GM21367 (cell line): ENCODE measurements at regions not wholly inside any gene's neighbourhood (a gene's known extent, or its start where the extent isn't known, plus 50 kb on each side); places are given as distances from the start of the nearest gene placed in this dataset.
"Not testable (repeated sequence)": the region's sequence is repeated elsewhere in the genome, so short reads cannot be mapped to it uniquely, and the experiment has no call there.

ENCODE experiments used
- ATAC-seq: cut with Tn5 transposase; IDR thresholded peaks from one replicate; pipeline ENCODE4 v1.9.1; 2021; ENCODE audit not compliant: unreplicated experiment

DNA sequence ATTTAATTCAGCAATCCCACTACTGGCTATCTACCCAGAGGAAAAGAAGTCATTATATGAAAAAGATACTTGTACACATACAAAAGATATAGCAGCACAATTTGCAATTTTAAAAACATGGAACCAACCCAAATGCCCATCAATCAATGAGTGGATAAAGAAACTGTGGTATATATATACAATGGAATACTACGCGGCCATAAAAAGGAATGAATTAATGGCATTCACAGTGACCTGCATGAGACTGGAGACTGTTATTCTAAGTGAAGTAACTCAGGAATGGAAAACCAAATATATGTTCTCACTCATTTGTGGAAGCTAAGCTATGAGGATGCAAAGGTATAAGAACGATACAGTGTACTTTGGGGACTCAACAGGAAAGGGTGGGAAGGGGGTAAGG is 102.8 kb upstream of the KCNMA1 start:
- ATAC-seq: not testable (repeated sequence)

DNA sequence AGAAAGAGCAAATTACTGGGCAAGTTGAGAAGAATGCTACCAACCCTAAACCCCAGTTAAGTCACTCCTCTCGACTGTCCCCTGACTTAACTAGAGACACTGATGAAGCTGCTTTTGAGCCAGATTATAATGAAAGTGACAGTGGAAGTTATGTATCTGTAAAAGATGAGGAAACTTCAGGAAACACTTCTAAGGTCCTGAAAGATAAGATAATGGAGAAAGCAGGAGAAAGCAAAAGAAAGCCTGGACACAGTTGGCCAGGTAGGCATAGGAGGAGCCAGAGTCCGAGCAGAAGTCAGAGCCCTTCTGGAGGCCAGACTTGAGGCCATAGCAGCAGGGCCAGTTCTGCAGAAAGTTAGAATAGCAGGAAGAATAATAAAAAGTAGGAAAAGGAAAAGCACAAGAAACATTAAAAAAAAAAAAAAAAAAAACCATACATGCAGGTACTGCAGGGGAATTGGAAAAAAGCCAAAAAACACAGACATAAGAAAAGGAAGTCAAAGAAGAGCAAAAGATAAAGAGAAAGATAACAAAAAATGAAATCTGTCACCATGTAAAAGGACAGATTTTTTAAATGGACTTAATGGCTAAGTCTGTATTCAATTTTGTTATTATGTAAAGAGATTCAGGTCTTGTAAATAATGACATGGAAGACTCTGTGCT is 101.0 kb upstream of the KCNMA1 start:
- no peak for ATAC-seq

DNA sequence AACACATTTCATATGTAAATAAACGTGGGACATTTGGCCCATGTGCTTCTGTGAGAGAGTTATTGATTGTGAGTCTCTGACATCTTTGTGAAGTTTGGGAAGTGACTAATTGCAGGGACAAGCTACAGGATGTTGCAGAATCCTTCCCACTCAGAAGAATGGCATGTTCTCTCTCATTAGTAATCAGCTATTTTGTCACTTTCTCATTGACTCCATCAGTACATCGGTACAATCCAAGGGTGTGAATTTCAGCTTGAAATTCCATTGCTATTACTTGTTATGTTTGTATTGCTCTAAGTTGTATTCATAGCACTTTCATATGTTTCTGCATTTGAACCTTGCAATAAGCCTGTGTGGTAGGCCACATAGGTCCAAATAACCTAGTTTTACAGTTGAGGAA is 100.0 kb upstream of the KCNMA1 start:
- no peak for ATAC-seq

DNA sequence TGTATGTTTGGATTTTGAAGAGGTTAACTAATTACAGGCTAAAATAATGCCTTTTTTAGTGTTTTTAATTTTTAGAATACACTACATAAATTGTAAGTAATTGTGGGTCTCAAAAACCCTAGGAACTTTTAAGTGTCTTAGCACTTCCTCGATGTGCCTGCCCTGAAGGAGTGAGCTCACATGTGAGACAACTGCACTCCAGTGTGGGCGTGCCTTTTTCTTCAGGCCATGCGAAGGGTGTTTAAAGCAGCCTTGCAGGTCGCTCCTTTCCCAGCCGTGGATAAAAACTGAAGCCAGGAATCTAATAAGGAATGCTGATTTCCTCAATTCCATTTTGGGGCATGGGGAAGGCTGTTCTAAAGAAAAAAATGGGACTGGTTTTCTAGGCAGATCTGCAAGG is 97.5 kb upstream of the KCNMA1 start:
- ATAC-seq: not testable (repeated sequence)

DNA sequence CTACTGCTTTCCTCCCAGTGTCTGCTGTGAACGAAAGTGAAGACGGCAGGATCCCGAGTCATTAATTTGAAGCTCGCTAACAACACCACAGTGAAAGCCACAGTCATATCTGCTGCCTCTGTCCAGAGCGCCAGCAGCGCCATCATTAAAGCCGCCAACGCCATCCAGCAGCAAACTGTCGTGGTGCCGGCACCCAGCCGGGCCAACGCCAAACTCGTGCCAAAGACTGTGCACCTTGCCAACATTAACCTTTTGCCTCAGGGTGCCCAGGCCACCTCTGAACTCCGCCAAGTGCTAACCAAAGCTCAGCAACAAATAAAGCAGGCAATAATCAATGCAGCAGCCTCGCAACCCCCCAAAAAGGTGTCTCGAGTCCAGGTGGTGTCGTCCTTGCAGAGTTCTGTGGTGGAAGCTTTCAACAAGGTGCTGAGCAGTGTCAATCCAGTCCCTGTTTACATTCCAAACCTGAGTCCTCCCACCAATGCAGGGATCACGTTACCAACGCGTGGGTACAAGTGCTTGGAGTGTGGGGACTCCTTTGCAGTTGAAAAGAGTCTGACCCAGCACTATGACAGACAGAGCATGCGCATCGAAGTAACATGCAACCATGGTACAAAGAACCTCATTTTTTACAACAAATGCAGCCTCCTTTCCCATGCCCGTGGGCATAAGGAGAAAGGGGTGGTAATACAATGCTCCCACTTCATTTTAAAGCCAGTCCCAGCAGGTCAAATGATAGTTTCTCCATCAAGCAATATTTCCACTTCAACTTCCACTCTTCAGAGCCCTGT is 94.8 kb upstream of the KCNMA1 start:
- no peak for ATAC-seq

DNA sequence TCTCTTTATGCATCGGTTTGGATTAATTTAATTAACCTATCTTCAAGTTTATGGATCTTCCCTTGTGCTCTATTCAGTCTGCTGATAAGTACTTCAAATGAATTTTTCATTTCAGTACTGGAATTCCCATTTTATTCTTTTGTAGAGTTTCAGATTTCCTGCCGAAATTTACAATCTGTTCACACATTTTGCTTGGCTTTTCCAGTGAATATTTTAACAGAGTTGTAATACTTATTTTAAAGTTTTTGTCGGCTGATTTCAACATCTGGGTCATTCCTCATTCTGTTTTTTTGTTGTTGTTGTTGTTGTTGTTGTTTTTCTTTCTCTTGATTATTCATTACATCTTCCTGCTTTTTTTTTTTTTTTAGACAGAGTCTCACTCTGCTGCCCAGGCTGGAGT is 89.9 kb upstream of the KCNMA1 start:
- no peak for ATAC-seq

DNA sequence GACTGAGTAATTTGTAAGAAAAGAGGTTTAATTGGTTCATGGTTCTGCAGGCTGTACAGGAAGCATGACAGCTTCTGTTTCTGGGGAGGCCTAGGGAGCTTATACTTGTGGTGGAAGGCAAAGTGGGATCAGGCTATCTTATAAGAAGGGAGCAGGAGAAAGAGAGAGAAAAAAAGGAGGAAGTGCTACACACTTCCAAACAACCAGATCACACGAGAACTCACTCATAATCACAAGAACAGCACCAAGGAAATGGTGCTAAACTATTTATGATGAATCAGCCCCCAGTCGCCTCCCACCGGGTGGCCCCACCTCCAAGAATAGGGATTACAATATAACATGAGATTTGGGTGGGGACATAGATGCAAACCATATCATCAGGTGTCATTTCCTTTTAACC is 89.1 kb upstream of the KCNMA1 start:
- no peak for ATAC-seq

DNA sequence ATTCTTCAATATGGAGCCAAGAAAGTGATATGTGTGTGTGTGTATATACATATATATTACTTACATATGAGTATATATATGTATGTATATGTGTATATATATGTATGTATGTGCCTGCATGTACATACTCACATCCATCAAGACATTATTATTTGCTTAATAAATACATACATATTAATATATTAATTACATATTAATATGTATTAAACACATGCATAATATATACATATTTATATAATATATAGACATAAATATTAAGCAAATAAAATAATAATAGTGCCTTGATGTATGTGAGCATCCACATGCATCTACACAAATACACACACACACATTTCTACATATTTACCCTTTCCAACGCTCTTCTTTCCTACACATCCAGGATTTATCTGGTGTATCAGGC is 88.7 kb upstream of the KCNMA1 start:
- ATAC-seq: no peak

DNA sequence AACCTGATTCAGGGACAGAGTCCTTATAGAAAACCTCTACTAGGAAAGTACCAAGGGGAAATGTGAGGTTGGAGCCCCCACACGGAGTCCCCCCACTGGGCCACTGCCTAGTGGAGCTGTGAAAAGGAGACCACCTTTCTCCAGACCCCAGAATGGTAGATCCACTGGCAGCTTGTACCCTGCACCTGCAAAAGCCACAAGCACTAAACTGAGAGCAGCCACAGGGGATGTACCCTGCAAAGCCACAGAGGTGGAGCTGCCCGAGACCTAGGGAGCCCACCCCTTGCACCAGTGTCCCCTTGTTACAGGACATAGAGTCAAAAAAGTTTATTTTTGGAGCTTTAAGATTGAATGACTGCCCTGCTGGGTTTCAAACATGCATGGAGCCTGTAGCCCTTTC is 87.2 kb upstream of the KCNMA1 start:
- no peak for ATAC-seq

DNA sequence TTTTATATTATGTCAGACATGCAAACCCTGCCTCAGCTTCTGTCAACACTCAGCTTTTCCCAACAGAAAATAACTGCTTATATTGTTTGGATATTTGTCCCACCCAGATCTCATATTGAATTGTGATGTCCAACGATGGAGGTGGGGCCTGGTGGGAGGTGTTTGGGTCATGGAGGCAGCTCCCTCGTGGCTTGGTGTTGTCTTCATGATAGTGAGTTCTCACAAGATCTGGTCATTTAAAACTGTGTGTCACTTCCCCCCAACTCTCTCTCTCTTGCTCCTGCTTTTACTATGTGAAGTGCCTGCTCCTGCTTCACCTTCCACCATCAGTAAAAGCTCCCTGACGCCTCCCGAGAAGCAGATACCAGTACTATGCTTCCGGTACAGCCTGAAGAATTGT is 85.8 kb upstream of the KCNMA1 start:
- ATAC-seq: no peak

DNA sequence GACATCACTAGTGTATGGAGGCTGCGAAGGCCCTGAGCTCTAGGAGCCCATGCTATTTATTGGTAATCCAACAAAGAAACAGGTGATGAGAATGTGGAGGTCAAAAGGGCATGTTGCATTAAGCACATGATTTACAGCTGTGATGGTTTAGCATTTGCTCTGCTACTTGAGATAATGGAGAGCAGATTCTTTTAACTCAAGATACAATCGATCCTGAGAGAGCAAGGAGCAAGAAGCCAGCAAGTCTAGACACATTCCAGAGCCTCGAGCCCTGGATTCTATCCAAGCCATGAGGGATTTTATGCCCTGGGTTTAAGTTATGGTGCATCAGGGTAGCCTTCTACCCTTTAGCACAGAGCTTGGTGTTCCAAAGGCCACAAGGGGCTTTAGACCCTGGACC is 85.3 kb upstream of the KCNMA1 start:
- ATAC-seq: not testable (repeated sequence)

DNA sequence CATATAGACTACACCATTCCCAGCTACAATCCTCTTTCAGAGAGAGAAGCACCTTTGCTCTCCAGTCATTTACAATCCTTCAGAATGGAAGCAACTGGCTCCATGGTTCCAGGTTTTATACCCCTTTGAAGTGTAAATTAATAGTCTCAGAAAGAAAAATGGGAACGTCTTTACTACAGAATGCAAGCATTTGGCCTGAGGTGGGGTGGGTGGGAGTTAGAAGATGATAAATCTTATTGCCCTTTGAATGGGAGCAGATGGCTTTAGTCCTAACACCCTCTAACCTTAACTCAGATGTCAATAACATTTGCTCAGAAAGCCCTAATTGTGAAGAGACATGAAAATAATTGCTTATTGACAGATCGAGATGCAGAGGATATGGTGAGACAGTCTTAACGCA is 84.2 kb upstream of the KCNMA1 start:
- no peak for ATAC-seq

DNA sequence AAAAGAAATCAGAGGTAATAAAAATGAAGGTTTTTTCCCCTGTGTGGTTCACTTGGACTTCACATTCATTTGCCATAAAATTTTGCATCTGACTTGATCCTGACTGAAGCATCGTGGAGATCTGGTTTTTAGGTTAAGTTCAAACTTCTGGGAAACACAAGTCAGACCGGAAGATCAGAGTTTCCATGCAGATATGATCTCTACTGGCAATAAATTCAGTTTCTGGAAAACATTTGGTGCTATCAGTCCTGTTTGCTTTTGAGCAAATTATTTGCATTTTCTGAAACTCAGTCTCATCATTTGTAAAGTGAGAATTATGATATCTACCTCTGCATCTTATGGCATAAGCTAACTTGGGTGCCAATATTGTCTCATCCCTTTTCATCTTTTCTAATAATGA is 81.3 kb upstream of the KCNMA1 start:
- no peak for ATAC-seq

DNA sequence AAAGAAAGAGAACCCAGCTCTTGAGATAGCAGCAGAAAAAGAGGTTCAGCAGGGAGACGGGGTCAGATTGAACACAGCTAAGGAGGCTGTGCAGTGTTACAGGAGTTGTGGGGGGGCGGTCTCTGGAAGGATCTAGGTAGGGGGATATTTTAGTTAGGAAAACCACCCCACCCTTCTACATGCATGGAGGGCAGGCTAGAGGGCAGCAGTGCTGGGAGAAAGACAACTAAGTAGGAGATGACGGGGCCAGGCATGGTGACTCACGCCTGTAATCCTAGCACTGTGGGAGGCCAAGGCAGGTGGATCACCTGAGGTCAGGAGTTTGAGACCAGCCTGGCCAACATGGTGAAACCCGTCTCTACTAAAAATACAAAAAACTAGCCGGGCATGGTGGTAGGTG is 80.7 kb upstream of the KCNMA1 start:
- not testable (repeated sequence) for ATAC-seq

DNA sequence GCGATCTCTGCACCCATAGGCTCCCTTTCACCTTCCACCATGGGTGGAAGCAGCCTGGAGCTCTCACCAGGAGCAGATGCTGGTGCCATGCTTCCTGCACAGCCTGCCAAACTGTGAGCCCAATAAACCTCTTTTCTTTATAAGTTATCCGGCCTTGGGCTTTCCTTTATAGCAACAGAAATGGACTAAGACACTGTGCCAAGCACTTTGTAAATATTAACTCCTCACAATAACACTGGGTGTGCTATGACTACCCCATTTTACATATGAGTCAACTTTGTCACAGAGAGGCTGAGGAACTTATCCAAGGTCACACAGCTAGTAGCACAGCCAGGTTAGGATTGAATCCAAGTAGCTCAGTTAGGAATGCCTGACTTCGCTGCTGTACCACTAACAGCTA is 79.7 kb upstream of the KCNMA1 start:
- no peak for ATAC-seq

DNA sequence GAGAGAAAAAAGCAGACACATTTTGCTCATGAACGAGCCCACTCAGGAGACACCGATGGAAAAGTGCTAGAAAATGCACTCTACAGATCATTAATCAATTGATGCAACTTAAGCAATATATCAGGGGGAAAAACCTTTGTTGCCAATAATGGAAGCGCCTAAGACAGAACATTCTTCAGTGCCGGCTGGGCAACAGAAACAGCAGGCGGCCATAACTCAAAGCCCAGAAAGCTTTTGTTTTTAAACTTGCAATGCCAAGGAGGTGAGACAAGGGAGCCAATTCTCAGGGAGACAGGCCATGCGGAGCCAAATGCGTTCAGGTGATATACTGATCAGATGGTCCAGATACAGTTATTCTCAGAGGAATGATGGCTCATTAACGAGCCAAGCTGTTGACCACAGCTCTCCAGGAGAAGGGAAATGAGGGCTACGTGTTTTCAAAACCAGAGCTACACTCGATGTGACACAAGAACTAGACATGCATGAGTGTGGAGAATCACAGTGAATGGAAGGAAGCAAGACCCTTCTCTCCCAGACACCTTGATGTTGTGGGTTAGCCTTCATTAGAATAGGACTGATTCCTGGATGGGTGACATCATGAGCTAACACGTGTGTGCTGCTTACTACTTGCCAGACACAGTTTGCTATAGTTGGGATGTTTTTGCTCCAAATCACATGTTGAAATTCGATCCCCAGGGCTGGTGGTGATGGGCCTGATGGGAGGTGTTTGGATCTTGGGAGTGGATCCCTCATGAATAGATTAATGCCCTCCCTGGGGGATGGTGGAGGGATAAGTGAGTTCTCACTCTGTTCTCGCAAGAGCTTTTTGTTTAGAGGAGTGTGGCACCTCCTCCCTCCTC is 79.1 kb upstream of the KCNMA1 start:
- no peak for ATAC-seq

DNA sequence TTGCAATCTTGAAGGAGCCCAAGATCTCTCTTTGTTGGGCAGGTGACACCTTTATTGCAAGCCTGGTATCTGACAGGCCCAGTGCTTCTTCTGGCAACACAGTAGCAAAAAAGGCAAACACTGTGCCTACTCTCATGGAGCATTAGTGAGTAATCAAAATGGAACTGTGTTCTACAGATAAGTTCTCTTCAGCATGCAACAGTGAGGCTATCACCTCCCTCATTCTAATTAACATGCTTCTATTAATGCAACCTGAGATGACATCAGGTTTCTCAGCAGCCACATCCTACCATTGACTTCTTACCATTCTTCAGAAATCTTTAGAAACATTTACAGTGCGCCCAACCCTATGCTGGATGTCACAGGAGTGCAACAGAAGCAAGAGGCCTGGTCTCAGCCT is 77.9 kb upstream of the KCNMA1 start:
- no peak for ATAC-seq

DNA sequence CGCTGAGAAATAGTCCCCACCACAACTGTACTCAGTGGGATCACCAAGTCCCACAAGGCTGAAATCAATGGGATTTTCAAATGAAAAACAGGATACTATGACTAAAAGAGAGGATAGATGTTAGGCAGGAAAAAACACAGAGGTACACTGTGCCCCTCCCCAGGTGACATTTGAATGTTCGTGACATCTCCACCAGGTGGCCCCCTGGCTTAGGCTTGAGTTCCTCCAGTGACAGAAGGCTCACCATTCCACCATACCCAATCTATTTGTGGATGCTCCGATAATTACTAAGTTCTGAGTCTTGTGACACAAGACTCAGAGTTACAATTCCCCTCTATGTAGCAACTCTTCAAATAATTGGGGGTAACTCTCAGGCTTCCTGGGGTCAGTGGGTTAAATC is 77.5 kb upstream of the KCNMA1 start:
- no peak for ATAC-seq

DNA sequence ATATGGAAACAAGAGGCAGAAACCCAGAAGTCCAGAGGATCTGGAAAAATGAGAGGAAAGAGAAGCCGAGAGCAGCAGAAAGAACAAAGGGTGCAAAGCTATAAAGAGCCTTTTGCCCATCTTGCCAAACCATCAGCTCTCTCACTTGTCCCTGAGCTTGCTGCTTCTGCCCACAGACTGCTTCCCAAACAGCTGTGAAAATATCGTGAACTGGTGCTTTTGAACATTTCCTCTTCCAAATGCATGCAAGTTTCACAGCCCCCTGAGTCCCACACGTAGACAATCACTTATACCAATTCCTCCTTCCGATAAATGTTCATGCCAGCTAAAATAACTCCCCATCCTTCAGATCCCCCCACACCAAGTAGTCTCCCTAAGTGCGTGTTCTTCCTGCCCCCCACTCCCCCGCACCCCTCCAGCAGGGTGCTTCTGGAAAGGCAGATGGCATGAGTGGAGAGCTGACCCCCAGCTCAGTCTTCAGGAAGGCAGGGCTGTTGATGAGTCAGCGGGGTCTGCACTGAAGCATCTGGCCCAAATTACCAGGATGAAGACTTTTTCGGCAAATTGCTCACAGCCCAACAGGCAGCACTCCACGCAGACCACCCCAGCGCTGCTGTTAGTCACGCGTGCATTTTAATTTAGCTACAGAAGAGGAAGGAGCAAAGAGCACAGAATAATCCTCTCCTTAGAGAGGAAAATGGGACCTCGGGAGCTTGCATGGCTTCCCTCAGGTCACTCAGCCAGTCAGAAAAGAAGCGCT is 76.1 kb upstream of the KCNMA1 start:
- ATAC-seq: no peak

DNA sequence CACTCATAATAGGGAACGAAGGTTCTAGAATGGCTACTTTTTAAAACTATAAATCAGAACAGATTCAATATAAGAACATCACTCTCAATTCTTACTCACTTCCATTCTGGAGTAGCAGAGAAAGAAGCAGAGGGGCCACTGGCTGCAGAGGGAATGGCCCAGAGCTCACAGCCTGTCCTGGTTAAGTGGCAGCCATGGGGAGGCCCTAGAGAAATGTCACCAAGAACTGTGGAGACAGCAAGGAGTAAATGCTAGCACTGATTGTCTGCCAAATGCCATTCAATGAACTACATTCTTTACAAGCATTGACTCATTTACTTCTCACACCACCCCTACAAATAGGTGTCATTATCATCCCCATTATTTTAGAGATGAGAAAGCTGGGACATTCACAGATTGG is 74.6 kb upstream of the KCNMA1 start:
- ATAC-seq: no peak

DNA sequence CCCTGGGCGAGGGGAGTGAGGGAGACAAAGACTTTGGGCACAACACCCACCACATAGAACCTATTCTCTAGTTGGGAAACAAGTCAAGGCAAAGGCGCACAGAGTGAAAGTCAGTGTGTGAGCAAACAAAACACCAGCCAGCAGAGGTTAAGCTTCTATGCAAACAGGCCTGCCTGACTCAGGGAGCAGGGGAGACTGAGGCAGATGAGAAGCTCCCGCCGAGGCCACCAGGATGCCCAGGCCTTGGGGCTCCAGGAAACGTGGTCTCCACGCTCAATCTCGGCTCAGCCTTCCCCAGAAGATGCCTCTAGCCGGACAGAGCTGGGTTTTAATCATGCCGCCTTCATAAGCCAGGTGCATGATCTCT is 74.1 kb upstream of the KCNMA1 start:
- ATAC-seq: no peak
